ENCODE measurements at regions not wholly inside any gene's neighbourhood (a gene's known extent, or its start where the extent isn't known, plus 50 kb on each side); places are given as distances from the start of the nearest gene placed in this dataset.
A peak's percentile ranks its signal among the peaks of the same experiment; 100 is the strongest.

- TF ChIP-seq CTCF (IDR thresholded peaks at IDR 0.05; ENCODE audit: extremely low read depth, missing control alignments) = no peak
- no peak for DNase-seq (ENCODE audit: low spot score)
These were observed 104.7 kb upstream of the BCOR start for GRCh38 chrX:40202456-40202855.

GRCh38 chrX:40201329-40201885, 103.6 kb upstream of the BCOR start:
- peak; percentile 61 for DNase-seq (ENCODE audit: low spot score)
- TF ChIP-seq CTCF (IDR thresholded peaks at IDR 0.05; ENCODE audit: extremely low read depth, missing control alignments) = no peak

DNA sequence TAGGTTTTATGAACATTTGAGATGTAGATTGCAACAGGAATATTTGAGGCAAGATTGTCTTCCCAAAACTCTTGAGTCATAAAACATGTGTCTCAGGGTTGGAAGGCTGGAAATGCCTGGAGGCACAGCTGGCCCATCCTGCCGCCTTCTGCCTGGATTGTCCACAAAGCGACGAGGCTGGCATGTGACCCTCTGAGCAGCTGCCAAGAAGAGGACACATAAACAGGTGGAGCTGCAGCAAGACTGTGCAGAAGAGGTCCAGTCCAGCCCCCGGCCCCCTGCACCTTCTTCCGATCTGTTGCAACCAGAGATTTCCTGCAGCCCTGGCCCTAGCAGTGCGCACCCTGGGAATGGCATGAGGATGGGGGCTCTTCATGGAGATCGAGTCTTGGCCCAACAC, 101.9 kb upstream of the BCOR start:
- TF ChIP-seq CTCF (IDR thresholded peaks at IDR 0.05; ENCODE audit: extremely low read depth, missing control alignments) = no peak
- DNase-seq (ENCODE audit: low spot score) = no peak

DNA sequence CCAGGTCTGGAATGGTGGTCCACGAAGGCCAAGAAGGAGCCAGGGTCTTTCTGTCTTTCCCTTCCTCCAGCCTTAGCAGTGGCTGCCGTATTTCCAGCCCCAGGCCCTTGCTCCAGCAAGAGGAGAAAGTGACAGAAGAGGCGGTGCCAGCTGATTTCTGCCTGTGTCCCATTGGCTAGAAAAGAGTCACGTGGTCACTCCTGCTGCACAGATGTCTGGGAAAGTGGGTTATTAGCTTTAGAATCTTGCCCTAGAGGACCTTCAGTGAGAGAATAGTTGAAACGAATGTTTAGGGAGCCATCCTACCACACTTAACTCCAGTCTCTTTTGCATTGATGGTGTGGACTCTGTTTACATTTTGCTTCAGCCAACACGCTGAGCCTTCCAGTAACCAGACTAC, 99.3 kb upstream of the BCOR start:
- no peak for TF ChIP-seq CTCF (IDR thresholded peaks at IDR 0.05; ENCODE audit: extremely low read depth, missing control alignments)
- DNase-seq (ENCODE audit: low spot score) = no peak

- no peak for DNase-seq (ENCODE audit: low spot score)
- no peak for TF ChIP-seq CTCF (IDR thresholded peaks at IDR 0.05; ENCODE audit: extremely low read depth, missing control alignments)
These were observed 97.6 kb upstream of the BCOR start for GRCh38 chrX:40195368-40195767.

DNA sequence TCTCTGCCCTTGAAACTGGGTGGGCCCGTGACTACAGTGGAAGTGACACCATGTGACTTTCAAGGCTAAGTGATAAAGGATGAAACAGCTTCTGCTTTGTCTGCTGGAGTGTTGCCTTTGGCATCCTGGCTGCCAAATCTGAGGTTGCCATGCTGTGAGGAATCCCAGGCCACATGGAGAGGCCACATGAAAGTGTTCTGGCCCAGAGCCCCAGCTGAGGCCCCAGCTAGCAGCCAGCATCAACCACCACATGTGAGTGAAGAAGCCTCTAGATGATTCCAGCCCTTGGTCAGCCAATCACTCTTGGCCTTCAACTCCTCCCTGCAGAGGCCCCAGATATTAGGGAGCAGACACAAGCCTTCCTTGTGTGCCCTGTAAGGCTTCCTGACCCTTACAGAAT, 94.4 kb upstream of the BCOR start:
- no peak for TF ChIP-seq CTCF (IDR thresholded peaks at IDR 0.05; ENCODE audit: extremely low read depth, missing control alignments)
- DNase-seq (ENCODE audit: low spot score) = no peak

GRCh38 chrX:40189637-40190036, 91.9 kb upstream of the BCOR start:
- no peak for TF ChIP-seq CTCF (IDR thresholded peaks at IDR 0.05; ENCODE audit: extremely low read depth, missing control alignments)
- DNase-seq (ENCODE audit: low spot score) = no peak

Data from GM20000 (cell line).